Ovary (tissue), 3 donors: ENCODE measurements at regions not wholly inside any gene's neighbourhood (a gene's known extent, or its start where the extent isn't known, plus 50 kb on each side); places are given as distances from the start of the nearest gene placed in this dataset.

Experiments used
- EP300 ChIP-seq: sonication (generic); formaldehyde crosslinking; IDR thresholded peaks from one replicate; pipeline ENCODE4 v1.6.1; 2017; ENCODE audit warnings: antibody characterized with exemption
- POLR2A ChIP-seq: fragments of 450-650 bp; IDR thresholded peaks from one replicate; pipeline ENCODE4 v1.6.1; 2017; ENCODE audit warnings: antibody characterized with exemption, mild to moderate bottlenecking, moderate library complexity
- TF ChIP-seq, protein P1 (sequence below), 3 donors: fragments of 450-650 bp in 2 of 3; fragments of 200-600 bp in 1 of 3; IDR thresholded peaks; one replicate each; pipeline versions ENCODE4 v1.5.1 to v1.8.0; 2016 to 2022; ENCODE audit warnings: antibody characterized with exemption in 3 of 3, mild to moderate bottlenecking in 1 of 3
- donor health status: DM: no; HTN: no; CAD: no.

DNA sequence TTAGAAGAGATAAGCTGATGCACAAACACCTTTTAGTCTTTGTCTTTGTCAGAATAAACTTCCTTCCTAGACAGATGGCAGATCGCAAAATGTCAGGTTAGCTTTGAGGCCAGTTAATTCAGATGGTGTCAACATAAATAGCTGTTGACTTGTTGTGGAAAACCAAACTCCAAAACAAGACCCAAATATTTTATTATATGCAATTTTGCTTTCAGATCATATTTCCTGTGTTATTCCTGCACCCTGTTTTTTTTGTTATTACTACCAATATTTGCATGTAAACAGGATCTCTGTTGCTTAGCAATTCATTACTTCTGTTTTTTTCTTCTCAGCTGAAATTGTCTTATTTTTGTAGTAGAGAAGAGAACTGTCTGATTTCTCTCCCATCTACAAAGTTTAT lies 316.0 kb downstream of the ETS1 start:
- TF ChIP-seq, protein P1, sequence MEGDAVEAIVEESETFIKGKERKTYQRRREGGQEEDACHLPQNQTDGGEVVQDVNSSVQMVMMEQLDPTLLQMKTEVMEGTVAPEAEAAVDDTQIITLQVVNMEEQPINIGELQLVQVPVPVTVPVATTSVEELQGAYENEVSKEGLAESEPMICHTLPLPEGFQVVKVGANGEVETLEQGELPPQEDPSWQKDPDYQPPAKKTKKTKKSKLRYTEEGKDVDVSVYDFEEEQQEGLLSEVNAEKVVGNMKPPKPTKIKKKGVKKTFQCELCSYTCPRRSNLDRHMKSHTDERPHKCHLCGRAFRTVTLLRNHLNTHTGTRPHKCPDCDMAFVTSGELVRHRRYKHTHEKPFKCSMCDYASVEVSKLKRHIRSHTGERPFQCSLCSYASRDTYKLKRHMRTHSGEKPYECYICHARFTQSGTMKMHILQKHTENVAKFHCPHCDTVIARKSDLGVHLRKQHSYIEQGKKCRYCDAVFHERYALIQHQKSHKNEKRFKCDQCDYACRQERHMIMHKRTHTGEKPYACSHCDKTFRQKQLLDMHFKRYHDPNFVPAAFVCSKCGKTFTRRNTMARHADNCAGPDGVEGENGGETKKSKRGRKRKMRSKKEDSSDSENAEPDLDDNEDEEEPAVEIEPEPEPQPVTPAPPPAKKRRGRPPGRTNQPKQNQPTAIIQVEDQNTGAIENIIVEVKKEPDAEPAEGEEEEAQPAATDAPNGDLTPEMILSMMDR (IDR thresholded peaks at IDR 0.05): no peak
- TF ChIP-seq EP300: no peak
- TF ChIP-seq POLR2A: no peak
